ENCODE measurements at regions not wholly inside any gene's neighbourhood (a gene's known extent, or its start where the extent isn't known, plus 50 kb on each side); places are given as distances from the start of the nearest gene placed in this dataset.

- Histone ChIP-seq H3K27ac (peak overlapping the region; percentile 67), H3K27me3 (no peaks in the 10 kb centered on the region), H3K36me3 (no peaks in the 10 kb centered on the region), H3K9me3 (ENCODE audit: low read depth) (no peaks in the 10 kb centered on the region), H3K4me1 (ENCODE audit: low read depth) (peaks cover 28% of the 10 kb centered on the region), H3K4me3 (no peak overlapping the region)
- DNase-seq (ENCODE audit: low read depth in 1 of 2, low spot score in 1 of 2): no peak
- TF ChIP-seq CTCF (IDR thresholded peaks at IDR 0.05; ENCODE audit: low read depth, low read length): no peak
Observed at GRCh38 chr15:29903028-29903427, 80.8 kb upstream of the TJP1 start.

- TF ChIP-seq CTCF (IDR thresholded peaks at IDR 0.05; ENCODE audit: low read depth, low read length): no peak
- H3K4me1 ChIP-seq (ENCODE audit: low read depth): peaks cover 28% of the 10 kb centered on the region
- DNase-seq (ENCODE audit: low read depth in 1 of 2, low spot score in 1 of 2): no peak
- H3K9me3 ChIP-seq (ENCODE audit: low read depth): no peaks in the 10 kb centered on the region
- no peaks in the 10 kb centered on the region for H3K27me3 ChIP-seq
- H3K4me3 ChIP-seq: no peak overlapping the region
- H3K36me3 ChIP-seq: no peaks in the 10 kb centered on the region
- peak overlapping the region; percentile 55 for H3K27ac ChIP-seq
Observed at GRCh38 chr15:29900237-29901189, 78.2 kb upstream of the TJP1 start.

- Histone ChIP-seq H3K9me3 (ENCODE audit: low read depth) (no peaks in the 10 kb centered on the region), H3K27ac (no peak overlapping the region), H3K4me1 (ENCODE audit: low read depth) (peaks cover 10% of the 10 kb centered on the region), H3K36me3 (no peaks in the 10 kb centered on the region), H3K27me3 (no peaks in the 10 kb centered on the region), H3K4me3 (no peak overlapping the region)
- DNase-seq (ENCODE audit: low read depth in 1 of 2, low spot score in 1 of 2): no peak
- TF ChIP-seq CTCF (IDR thresholded peaks at IDR 0.05; ENCODE audit: low read depth, low read length): no peak
Observed at GRCh38 chr15:29896062-29896461, 73.8 kb upstream of the TJP1 start.

GRCh38 chr15:29891096-29891457, 68.8 kb upstream of the TJP1 start:
- Histone ChIP-seq H3K36me3 (no peaks in the 10 kb centered on the region), H3K27ac (no peak overlapping the region), H3K9me3 (ENCODE audit: low read depth) (no peaks in the 10 kb centered on the region), H3K27me3 (no peaks in the 10 kb centered on the region), H3K4me1 (ENCODE audit: low read depth) (peaks cover 19% of the 10 kb centered on the region), H3K4me3 (no peak overlapping the region)
- DNase-seq (ENCODE audit: low read depth in 1 of 2, low spot score in 1 of 2): no peak
- TF ChIP-seq CTCF (IDR thresholded peaks at IDR 0.05; ENCODE audit: low read depth, low read length): no peak

GRCh38 chr15:29890336-29891095, 68.2 kb upstream of the TJP1 start:
- H3K9me3 ChIP-seq (ENCODE audit: low read depth): no peaks in the 10 kb centered on the region
- no peaks in the 10 kb centered on the region for H3K27me3 ChIP-seq
- peaks cover 19% of the 10 kb centered on the region for H3K4me1 ChIP-seq (ENCODE audit: low read depth)
- peak overlapping the region; percentile 2 for H3K27ac ChIP-seq
- no peaks in the 10 kb centered on the region for H3K36me3 ChIP-seq
- no peak overlapping the region for H3K4me3 ChIP-seq
- TF ChIP-seq CTCF (IDR thresholded peaks at IDR 0.05; ENCODE audit: low read depth, low read length): no peak
- no peak for DNase-seq (ENCODE audit: low read depth in 1 of 2, low spot score in 1 of 2)

Measured in cardiac muscle cell (in vitro differentiated cells and primary cell).